ENCODE measurements at regions not wholly inside any gene's neighbourhood (a gene's known extent, or its start where the extent isn't known, plus 50 kb on each side); places are given as distances from the start of the nearest gene placed in this dataset.

DNA sequence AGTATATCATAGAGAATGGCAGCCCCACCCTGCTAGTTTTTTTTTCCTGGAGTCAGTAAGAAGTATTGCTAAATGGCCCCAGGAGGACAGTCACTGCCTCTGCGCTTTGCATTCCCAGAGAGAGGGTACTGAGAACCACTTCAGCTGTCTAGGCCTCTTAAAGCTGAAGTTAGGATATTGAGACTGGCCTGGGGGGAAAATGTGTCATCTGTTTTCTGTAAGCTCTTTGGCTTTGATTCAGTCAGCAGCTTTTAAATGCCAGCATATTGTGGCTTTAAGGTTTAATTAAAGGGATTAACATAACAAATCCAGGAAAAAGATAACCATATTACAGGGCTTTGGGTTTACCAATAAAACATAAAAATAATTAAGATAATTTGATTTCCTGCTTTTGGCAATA, 852.0 kb downstream of the PCDH18 start:
- TF ChIP-seq, protein P1, sequence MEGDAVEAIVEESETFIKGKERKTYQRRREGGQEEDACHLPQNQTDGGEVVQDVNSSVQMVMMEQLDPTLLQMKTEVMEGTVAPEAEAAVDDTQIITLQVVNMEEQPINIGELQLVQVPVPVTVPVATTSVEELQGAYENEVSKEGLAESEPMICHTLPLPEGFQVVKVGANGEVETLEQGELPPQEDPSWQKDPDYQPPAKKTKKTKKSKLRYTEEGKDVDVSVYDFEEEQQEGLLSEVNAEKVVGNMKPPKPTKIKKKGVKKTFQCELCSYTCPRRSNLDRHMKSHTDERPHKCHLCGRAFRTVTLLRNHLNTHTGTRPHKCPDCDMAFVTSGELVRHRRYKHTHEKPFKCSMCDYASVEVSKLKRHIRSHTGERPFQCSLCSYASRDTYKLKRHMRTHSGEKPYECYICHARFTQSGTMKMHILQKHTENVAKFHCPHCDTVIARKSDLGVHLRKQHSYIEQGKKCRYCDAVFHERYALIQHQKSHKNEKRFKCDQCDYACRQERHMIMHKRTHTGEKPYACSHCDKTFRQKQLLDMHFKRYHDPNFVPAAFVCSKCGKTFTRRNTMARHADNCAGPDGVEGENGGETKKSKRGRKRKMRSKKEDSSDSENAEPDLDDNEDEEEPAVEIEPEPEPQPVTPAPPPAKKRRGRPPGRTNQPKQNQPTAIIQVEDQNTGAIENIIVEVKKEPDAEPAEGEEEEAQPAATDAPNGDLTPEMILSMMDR (IDR thresholded peaks at IDR 0.05): no peak
- no peak for TF ChIP-seq POLR2AphosphoS5 (IDR thresholded peaks at IDR 0.05)
- no peak for TF ChIP-seq EP300 (IDR thresholded peaks at IDR 0.05)
